Testis (tissue), 2 donors: ENCODE measurements at regions not wholly inside any gene's neighbourhood (a gene's known extent, or its start where the extent isn't known, plus 50 kb on each side); places are given as distances from the start of the nearest gene placed in this dataset.

Source experiments
- DNase-seq: peaks from one replicate; pipeline ENCODE4 v3.0.0-alpha.2; 2019
- H3K27ac ChIP-seq, 2 donors: fragments of 200-600 bp; sonication (generic); one replicate each; pipeline ENCODE4 v1.5.1; 2019
- H3K27me3 ChIP-seq: fragments of 200-600 bp; sonication (generic); one replicate; pipeline ENCODE4 v1.5.1; 2019
- H3K36me3 ChIP-seq: fragments of 200-600 bp; sonication (generic); one replicate; pipeline ENCODE4 v1.5.1; 2017; ENCODE audit warnings: low read depth; ENCODE audit errors: missing control alignments
- H3K4me1 ChIP-seq: fragments of 200-600 bp; sonication (generic); one replicate; pipeline ENCODE4 v1.5.1; 2019
- H3K4me3 ChIP-seq, 2 donors: fragments of 200-600 bp; sonication (generic); one replicate each; pipeline ENCODE4 v1.5.1; 2017 to 2019
- H3K9me3 ChIP-seq: fragments of 200-600 bp; sonication (generic); one replicate; pipeline ENCODE4 v1.5.1; 2017
- POLR2A ChIP-seq: fragments of 450-650 bp; IDR thresholded peaks from one replicate; pipeline ENCODE4 v1.6.1; 2017; ENCODE audit warnings: antibody characterized with exemption, mild to moderate bottlenecking, moderate library complexity
- WGBS, 2 donors: methylation state at CpG; one replicate each; pipeline ENCODE4 v1.1.5; 2018; 5-methylcytosine and 5-hydroxymethylcytosine counted together
- intact Hi-C: fragments of 100-400 bp; cut with DNase I; formaldehyde crosslinking; loops from one replicate; pipeline ENCODE4 v1.15.1; 2023; ENCODE audit warnings: low total_unique reads
- TF ChIP-seq, protein P1 (sequence below), 3 experiments: fragments of 450-650 bp in 2 of 3; fragments of 200-600 bp in 1 of 3; sonication (generic) in 1 of 3; IDR thresholded peaks; one replicate each; pipeline ENCODE4 v1.5.1; 2016 to 2019; ENCODE audit warnings: antibody characterized with exemption in 3 of 3, mild to moderate bottlenecking in 2 of 3, moderate library complexity in 1 of 3

DNA sequence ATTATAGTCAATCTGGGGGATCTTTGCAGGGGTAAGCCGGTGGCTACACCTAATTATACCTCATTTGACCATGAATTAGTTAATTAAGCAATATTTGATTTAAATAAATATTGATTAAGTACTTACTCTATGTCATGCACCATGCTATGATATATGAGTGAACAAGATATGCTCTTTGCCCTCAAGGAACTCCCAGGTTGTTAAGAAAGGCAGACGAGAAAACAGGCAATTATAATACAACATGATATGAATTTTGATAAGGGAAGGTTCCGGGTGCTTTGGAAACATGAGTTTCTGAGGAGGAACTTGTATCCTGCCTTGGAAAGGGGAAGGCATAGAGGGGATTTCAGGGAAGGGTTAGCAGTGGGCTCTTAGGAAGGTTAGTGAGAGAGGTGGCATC, 412.9 kb downstream of the WDR72 start:
- Histone ChIP-seq H3K36me3 (no peaks in the 10 kb centered on the region), H3K9me3 (no peaks in the 10 kb centered on the region), H3K4me3 (no peak overlapping the region), H3K27ac (no peak overlapping the region), H3K27me3 (no peaks in the 10 kb centered on the region), H3K4me1 (no peaks in the 10 kb centered on the region)
- WGBS, 2 donors: 73 to 76% methylated on average over 3 of the region's 3 CpGs
- TF ChIP-seq POLR2A: no peak
- TF ChIP-seq, protein P1, sequence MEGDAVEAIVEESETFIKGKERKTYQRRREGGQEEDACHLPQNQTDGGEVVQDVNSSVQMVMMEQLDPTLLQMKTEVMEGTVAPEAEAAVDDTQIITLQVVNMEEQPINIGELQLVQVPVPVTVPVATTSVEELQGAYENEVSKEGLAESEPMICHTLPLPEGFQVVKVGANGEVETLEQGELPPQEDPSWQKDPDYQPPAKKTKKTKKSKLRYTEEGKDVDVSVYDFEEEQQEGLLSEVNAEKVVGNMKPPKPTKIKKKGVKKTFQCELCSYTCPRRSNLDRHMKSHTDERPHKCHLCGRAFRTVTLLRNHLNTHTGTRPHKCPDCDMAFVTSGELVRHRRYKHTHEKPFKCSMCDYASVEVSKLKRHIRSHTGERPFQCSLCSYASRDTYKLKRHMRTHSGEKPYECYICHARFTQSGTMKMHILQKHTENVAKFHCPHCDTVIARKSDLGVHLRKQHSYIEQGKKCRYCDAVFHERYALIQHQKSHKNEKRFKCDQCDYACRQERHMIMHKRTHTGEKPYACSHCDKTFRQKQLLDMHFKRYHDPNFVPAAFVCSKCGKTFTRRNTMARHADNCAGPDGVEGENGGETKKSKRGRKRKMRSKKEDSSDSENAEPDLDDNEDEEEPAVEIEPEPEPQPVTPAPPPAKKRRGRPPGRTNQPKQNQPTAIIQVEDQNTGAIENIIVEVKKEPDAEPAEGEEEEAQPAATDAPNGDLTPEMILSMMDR (IDR thresholded peaks at IDR 0.05): no peak
- intact Hi-C loops: no loop called here
- no peak for DNase-seq

DNA sequence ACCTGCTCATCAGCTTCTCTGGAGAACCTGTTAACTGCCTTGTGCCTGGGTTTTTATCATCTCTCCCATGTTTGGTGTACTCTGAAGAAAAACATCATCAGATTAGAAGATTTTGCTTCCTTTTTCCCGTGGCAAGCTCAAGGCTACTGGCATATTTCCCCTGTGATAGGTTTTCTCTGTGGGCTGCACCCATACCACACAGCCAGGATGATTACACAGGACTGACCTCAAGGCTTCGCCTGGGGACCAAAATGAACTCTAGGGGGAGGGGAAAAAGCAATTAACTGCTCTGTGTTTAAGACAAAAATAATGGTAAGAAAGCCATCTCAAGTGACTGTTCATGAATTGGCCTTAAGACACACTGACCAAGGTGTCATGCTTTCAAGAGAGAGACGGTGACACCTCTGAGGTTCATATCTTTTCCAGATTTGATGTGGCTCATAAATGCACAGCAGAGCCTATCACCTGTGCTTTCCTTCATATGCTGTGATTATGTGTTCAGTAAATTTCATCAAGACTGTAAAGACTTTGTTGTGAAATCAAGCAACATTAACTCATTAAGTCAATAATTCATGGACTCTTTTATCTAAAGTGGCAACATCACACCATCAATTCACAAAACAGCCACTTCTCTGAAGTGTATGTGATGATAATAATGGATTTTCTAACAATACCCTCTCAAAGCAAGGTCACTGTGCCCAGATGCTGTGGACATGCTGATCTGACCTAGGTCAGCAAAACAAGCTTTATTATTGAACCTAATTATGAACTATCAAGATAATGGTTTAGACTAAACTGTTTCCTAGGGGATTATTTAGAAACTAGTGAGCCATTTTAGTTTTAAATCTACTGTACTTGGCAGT, 427.9 kb downstream of the WDR72 start:
- no peak overlapping the region for H3K4me3 ChIP-seq
- WGBS, 2 donors: 54 to 58% methylated on average over 3 of the region's 3 CpGs
- no peaks in the 10 kb centered on the region for H3K36me3 ChIP-seq
- H3K9me3 ChIP-seq: no peaks in the 10 kb centered on the region
- no peaks in the 10 kb centered on the region for H3K27me3 ChIP-seq
- intact Hi-C loops: no loop called here
- TF ChIP-seq, protein P1 (IDR thresholded peaks at IDR 0.05): no peak
- TF ChIP-seq POLR2A: no peak
- DNase-seq: no peak
- no peaks in the 10 kb centered on the region for H3K4me1 ChIP-seq
- no peak overlapping the region for H3K27ac ChIP-seq

- Histone ChIP-seq H3K27ac (no peak overlapping the region), H3K36me3 (no peaks in the 10 kb centered on the region), H3K27me3 (no peaks in the 10 kb centered on the region), H3K9me3 (no peaks in the 10 kb centered on the region), H3K4me1 (no peaks in the 10 kb centered on the region), H3K4me3 (no peak overlapping the region)
- TF ChIP-seq, protein P1 (IDR thresholded peaks at IDR 0.05): no peak
- TF ChIP-seq POLR2A: no peak
- WGBS, 2 donors: 66 to 71% methylated on average over 1 of the region's 1 CpG
- DNase-seq: no peak
- intact Hi-C loops: no loop called here
These were observed 431.1 kb downstream of the WDR72 start for GRCh38 chr15:53328341-53328740.

- Histone ChIP-seq H3K27ac (no peak overlapping the region), H3K27me3 (no peaks in the 10 kb centered on the region), H3K4me3 (no peak overlapping the region), H3K36me3 (no peaks in the 10 kb centered on the region), H3K4me1 (no peaks in the 10 kb centered on the region), H3K9me3 (no peaks in the 10 kb centered on the region)
- intact Hi-C loops: no loop called here
- WGBS, 2 donors: 84% methylated on average over 7 of the region's 7 CpGs
- TF ChIP-seq, protein P1 (IDR thresholded peaks at IDR 0.05): no peak
- no peak for TF ChIP-seq POLR2A
- no peak for DNase-seq
These were observed 435.4 kb downstream of the WDR72 start for GRCh38 chr15:53324061-53324460.

DNA sequence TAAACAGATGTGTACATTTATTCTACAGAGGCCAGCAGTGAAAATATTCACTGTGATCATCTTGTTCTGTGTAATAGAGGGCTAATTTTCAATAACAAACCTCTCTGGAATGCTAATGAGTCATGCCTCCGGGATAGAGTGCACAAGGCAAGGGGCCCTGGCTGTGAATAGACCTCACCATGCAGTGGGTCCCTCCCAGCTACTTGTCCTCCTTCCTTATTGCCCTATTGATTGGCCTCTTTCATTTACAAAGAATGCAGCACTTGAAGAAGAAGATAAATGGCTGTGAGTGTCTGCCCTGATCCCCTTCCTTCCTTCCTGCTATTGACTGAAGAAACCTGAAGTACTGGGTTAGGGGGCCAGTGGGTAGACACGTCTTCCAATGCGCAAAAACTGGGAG, 436.3 kb downstream of the WDR72 start:
- Histone ChIP-seq H3K36me3 (no peaks in the 10 kb centered on the region), H3K4me3 (no peak overlapping the region), H3K4me1 (no peaks in the 10 kb centered on the region), H3K9me3 (no peaks in the 10 kb centered on the region), H3K27me3 (no peaks in the 10 kb centered on the region), H3K27ac (no peak overlapping the region)
- WGBS, 2 donors: 61 to 72% methylated on average over 3 of the region's 3 CpGs
- TF ChIP-seq POLR2A: no peak
- TF ChIP-seq, protein P1 (IDR thresholded peaks at IDR 0.05): no peak
- intact Hi-C loops: no loop called here
- no peak for DNase-seq
